Mucosa of descending colon (tissue), 3 donors: ENCODE measurements at regions not wholly inside any gene's neighbourhood (a gene's known extent, or its start where the extent isn't known, plus 50 kb on each side); places are given as distances from the start of the nearest gene placed in this dataset.

Experiments used
- ATAC-seq: fragments of 200-7000 bp; cut with Tn5 transposase; one replicate; pipeline ENCODE4 v1.9.1; 2020; ENCODE audit warnings: mild to moderate bottlenecking, moderate library complexity
- DNase-seq, 3 donors: peaks; one replicate each; pipeline ENCODE4 v3.0.0-alpha.2; 2020
- H3K36me3 ChIP-seq: fragments of 200-600 bp; one replicate; pipeline ENCODE4 v1.8.0; 2021; ENCODE audit warnings: low read depth, mild to moderate bottlenecking
- H3K4me1 ChIP-seq: fragments of 200-600 bp; one replicate; pipeline ENCODE4 v1.8.0; 2021; ENCODE audit warnings: low read depth, mild to moderate bottlenecking
- H3K4me3 ChIP-seq: fragments of 200-600 bp; one replicate; pipeline ENCODE4 v1.8.0; 2021; ENCODE audit warnings: mild to moderate bottlenecking
- H3K9me3 ChIP-seq: fragments of 200-600 bp; one replicate; pipeline ENCODE4 v1.8.0; 2021; ENCODE audit warnings: mild to moderate bottlenecking
- intact Hi-C, 2 donors: fragments of 100-400 bp; cut with DNase I in 1 of 2; cut with micrococcal nuclease in 1 of 2; formaldehyde crosslinking; loops; one replicate each; pipeline versions ENCODE4 v1.11.0 to v1.11.1; 2022; cut with DNase I, micrococcal nuclease
- TF ChIP-seq, protein P1 (sequence below): fragments of 200-600 bp; IDR thresholded peaks from one replicate; pipeline ENCODE4 v1.8.0; 2022; ENCODE audit warnings: antibody characterized with exemption, mild to moderate bottlenecking
- donor health status: DM: no; HTN: no; CAD: no; lungs with moderate emphysema.
- donor health status: DM: no; HTN: no; CAD: no.
- donor health status: DM: no; HTN: yes; CAD: no.

DNA sequence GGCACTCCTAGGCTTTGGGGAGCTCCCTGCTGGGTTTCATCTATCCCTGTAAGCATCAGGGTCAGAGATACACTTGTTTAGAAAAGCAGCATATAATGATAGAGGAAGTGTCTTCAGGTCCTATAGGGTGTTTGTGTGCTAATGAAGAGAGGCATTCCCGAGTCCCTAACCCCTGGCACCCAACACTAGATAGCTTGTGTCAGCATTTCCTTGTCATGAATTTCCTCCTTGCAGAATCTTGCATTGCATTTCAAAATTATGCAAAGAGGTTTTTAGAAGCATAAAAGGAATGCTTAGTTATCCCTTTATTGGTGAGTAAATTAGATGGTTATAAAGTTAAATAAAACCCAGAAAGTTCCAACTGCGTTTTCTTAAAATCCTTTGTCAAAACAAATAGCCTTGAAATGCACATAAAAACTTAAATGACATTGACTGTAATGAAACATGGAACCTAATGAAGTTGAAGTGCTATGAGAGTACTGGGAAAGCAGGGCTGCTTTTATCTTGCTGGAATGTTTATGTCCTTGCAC, 63.7 kb upstream of the LHCGR start:
- DNase-seq = no peak

DNA sequence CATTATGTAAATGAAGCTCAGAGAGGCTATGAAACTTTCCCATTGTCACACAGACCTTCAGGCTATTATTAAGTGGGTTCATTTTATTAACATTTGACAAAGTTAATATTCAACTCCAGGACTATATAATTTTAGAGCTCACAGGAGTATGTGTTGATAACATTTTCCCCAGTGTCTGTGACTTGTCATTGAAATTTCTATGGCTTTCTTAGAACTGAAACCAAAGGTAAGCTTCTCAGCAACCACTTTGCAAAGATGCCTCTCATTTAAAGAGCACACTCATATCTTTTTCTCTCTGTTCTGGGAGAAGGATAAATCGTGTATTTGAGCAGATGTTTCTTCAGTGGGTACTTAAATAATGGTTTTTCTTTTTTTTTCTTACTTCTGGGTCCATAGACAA, 61.8 kb upstream of the LHCGR start:
- Histone ChIP-seq H3K9me3 (no peaks in the 10 kb centered on the region), H3K4me3 (no peak overlapping the region), H3K36me3 (no peaks in the 10 kb centered on the region), H3K4me1 (no peaks in the 10 kb centered on the region)
- DNase-seq (no peak), ATAC-seq (no peak)
- TF ChIP-seq, protein P1, sequence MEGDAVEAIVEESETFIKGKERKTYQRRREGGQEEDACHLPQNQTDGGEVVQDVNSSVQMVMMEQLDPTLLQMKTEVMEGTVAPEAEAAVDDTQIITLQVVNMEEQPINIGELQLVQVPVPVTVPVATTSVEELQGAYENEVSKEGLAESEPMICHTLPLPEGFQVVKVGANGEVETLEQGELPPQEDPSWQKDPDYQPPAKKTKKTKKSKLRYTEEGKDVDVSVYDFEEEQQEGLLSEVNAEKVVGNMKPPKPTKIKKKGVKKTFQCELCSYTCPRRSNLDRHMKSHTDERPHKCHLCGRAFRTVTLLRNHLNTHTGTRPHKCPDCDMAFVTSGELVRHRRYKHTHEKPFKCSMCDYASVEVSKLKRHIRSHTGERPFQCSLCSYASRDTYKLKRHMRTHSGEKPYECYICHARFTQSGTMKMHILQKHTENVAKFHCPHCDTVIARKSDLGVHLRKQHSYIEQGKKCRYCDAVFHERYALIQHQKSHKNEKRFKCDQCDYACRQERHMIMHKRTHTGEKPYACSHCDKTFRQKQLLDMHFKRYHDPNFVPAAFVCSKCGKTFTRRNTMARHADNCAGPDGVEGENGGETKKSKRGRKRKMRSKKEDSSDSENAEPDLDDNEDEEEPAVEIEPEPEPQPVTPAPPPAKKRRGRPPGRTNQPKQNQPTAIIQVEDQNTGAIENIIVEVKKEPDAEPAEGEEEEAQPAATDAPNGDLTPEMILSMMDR = no peak
- intact Hi-C loops = no loop called here

More for the DNA sequence above, 63.7 kb upstream of the LHCGR start:
- intact Hi-C loops = no loop called here
- Histone ChIP-seq H3K4me3 (no peak overlapping the region), H3K4me1 (no peaks in the 10 kb centered on the region), H3K9me3 (no peaks in the 10 kb centered on the region), H3K36me3 (no peaks in the 10 kb centered on the region)
- ATAC-seq = no peak
- TF ChIP-seq, protein P1 = no peak

DNA sequence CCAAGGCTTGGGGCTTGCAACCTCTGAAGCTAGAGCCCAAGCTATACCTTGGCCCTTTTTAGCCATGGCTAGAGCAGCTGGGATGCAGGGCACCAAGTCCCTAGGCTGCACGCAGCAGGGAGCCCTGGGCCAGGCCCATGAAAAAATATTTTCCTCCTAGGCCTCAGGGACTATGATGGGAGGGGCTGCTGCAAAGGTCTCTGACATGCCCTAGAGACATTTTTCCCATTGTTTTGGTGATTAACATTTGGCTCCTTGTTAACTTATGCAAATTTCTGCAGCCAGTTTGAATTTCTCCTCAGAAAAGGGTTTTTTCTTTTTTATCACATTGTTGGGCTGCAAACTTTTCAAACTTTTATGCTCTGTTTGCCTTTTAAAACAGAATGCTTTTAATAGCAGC, 56.9 kb upstream of the LHCGR start:
- Histone ChIP-seq H3K4me1 (no peaks in the 10 kb centered on the region), H3K36me3 (no peaks in the 10 kb centered on the region), H3K4me3 (no peak overlapping the region), H3K9me3 (no peaks in the 10 kb centered on the region)
- TF ChIP-seq, protein P1 = no peak
- ATAC-seq (no peak), DNase-seq (no peak)
- intact Hi-C loops = no loop called here

DNA sequence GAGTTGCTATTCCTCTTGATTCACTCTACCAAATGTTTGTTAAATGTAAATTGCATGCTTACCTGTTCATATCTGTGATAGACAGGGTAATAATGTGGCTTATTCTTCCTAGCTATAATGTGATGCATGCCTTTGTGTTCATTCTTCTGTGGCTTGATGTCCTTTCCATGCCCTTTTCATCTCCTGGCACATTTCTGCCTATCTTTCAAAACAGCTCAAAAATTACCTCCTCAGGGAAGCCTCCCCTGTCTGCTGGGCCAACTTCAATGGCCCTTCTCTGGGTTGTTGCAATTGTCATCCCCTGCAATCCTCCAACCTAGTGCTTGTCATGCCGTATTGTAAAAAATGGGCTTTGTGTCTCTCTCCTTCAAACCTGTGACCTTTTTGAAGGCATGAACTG, 52.8 kb upstream of the LHCGR start:
- Histone ChIP-seq H3K9me3 (no peaks in the 10 kb centered on the region), H3K4me3 (no peak overlapping the region), H3K36me3 (no peaks in the 10 kb centered on the region), H3K4me1 (no peaks in the 10 kb centered on the region)
- no peak for DNase-seq
- intact Hi-C loops = no loop called here
- TF ChIP-seq, protein P1 = no peak
- ATAC-seq = no peak
